ENCODE measurements at regions not wholly inside any gene's neighbourhood (a gene's known extent, or its start where the extent isn't known, plus 50 kb on each side); places are given as distances from the start of the nearest gene placed in this dataset.

GRCh38 chr2:168338292-168338691, 90.9 kb upstream of the STK39 start:
- in situ Hi-C loops (cut with MboI; ENCODE audit: low sequenced_read_pairs) = loop anchor here (25.0 kb wide), 1 partner anchor 574 kb away; the partner anchor contains the start of gene G6PC2

- in situ Hi-C loops (cut with MboI; ENCODE audit: low sequenced_read_pairs) = loop anchor here (25.0 kb wide), 1 partner anchor 573 kb away; the partner anchor contains the start of gene G6PC2
Observed at GRCh38 chr2:168338803-168339437, 91.5 kb upstream of the STK39 start.

- in situ Hi-C loops (cut with MboI; ENCODE audit: low sequenced_read_pairs) = loop anchor here (25.0 kb wide), 1 partner anchor 571 kb away; the partner anchor contains the start of gene G6PC2
Observed at GRCh38 chr2:168340931-168341330, 93.5 kb upstream of the STK39 start.

GRCh38 chr2:168343586-168343985, 96.2 kb upstream of the STK39 start:
- in situ Hi-C loops (cut with MboI; ENCODE audit: low sequenced_read_pairs) = loop anchor here (25.0 kb wide), 1 partner anchor 569 kb away; the partner anchor contains the start of gene G6PC2

GRCh38 chr2:168344706-168345105, 97.3 kb upstream of the STK39 start:
- in situ Hi-C loops (cut with MboI; ENCODE audit: low sequenced_read_pairs) = loop anchor here (25.0 kb wide), 1 partner anchor 568 kb away; the partner anchor contains the start of gene G6PC2

GRCh38 chr2:168345601-168346000, 98.2 kb upstream of the STK39 start:
- in situ Hi-C loops (cut with MboI; ENCODE audit: low sequenced_read_pairs) = loop anchor here (25.0 kb wide), 1 partner anchor 567 kb away; the partner anchor contains the start of gene G6PC2

GRCh38 chr2:168346725-168347477, 99.5 kb upstream of the STK39 start:
- in situ Hi-C loops (cut with MboI; ENCODE audit: low sequenced_read_pairs) = loop anchor here (25.0 kb wide), 1 partner anchor 565 kb away; the partner anchor contains the start of gene G6PC2

- in situ Hi-C loops (cut with MboI; ENCODE audit: low sequenced_read_pairs) = loop anchor here (25.0 kb wide), 1 partner anchor 564 kb away; the partner anchor contains the start of gene G6PC2
Observed at GRCh38 chr2:168348076-168348475, 100.7 kb upstream of the STK39 start.

- in situ Hi-C loops (cut with MboI; ENCODE audit: low sequenced_read_pairs) = no loop called here
Observed at GRCh38 chr2:168350380-168350779, 103.0 kb upstream of the STK39 start.

- in situ Hi-C loops (cut with MboI; ENCODE audit: low sequenced_read_pairs) = no loop called here
Observed at GRCh38 chr2:168353251-168353650, 102.8 kb upstream of the CERS6 start.

GRCh38 chr2:168354499-168354898, 101.6 kb upstream of the CERS6 start:
- in situ Hi-C loops (cut with MboI; ENCODE audit: low sequenced_read_pairs) = no loop called here

- in situ Hi-C loops (cut with MboI; ENCODE audit: low sequenced_read_pairs) = no loop called here
Observed at GRCh38 chr2:168355121-168355520, 101.0 kb upstream of the CERS6 start.

GRCh38 chr2:168355779-168356476, 100.1 kb upstream of the CERS6 start:
- in situ Hi-C loops (cut with MboI; ENCODE audit: low sequenced_read_pairs) = no loop called here

- in situ Hi-C loops (cut with MboI; ENCODE audit: low sequenced_read_pairs) = no loop called here
Observed at GRCh38 chr2:168356477-168356835, 99.6 kb upstream of the CERS6 start.

- in situ Hi-C loops (cut with MboI; ENCODE audit: low sequenced_read_pairs) = no loop called here
Observed at GRCh38 chr2:168357797-168358472, 98.1 kb upstream of the CERS6 start.

GRCh38 chr2:168359082-168359481, 97.0 kb upstream of the CERS6 start:
- in situ Hi-C loops (cut with MboI; ENCODE audit: low sequenced_read_pairs) = no loop called here

GRCh38 chr2:168363347-168364092, 92.6 kb upstream of the CERS6 start:
- in situ Hi-C loops (cut with MboI; ENCODE audit: low sequenced_read_pairs) = no loop called here

- in situ Hi-C loops (cut with MboI; ENCODE audit: low sequenced_read_pairs) = no loop called here
Observed at GRCh38 chr2:168365094-168365621, 90.9 kb upstream of the CERS6 start.

GRCh38 chr2:168369031-168369430, 87.0 kb upstream of the CERS6 start:
- in situ Hi-C loops (cut with MboI; ENCODE audit: low sequenced_read_pairs) = no loop called here

All from HL-60/S4 treated with retinoic acid at 250 ng/mL for 4 days and 3 days (cell line).